Astrocyte of the cerebellum (primary cell): ENCODE measurements at regions not wholly inside any gene's neighbourhood (a gene's known extent, or its start where the extent isn't known, plus 50 kb on each side); places are given as distances from the start of the nearest gene placed in this dataset.

Experiments
- DNase-seq: peaks from one replicate; pipeline ENCODE4 v3.0.0-alpha.2; 2011; ENCODE audit warnings: low read depth
- H3K4me3 ChIP-seq: 2 replicates; pipeline ENCODE4 v1.5.1; 2011; ENCODE audit warnings: mild to moderate bottlenecking, low read depth, low read length, moderate library complexity
- in situ Hi-C: cut with HindIII; loops from 2 replicates; pipeline ENCODE4 v1.10.0; 2017; ENCODE audit warnings: low sequenced_read_pairs
- TF ChIP-seq, protein P1 (sequence below): IDR thresholded peaks from 2 replicates; pipeline ENCODE4 v1.5.1; 2012; ENCODE audit warnings: low read length, low read depth, moderate library complexity, mild to moderate bottlenecking; ENCODE audit errors: missing control alignments

DNA sequence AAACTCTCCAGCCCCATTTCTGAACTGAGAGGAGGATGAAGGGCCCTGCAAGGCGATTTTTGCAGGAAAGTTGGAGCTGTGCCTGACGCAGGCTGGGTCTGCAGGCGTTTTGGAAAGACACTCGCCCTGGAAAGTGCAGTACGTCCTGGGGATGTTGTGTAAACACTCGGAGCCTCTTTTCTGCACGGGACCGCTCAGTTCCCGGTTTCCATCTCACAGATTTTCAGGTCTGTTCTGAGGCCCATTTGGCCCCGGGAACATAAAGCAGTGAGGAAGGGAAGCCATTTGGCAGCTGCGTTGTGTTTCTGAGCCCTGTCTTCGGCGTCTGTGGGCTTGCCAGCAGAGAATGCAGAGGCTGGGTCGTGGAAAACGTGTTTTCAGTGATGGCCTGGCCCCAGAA, 655.0 kb upstream of the MGMT start:
- in situ Hi-C loops, result no loop called here
- TF ChIP-seq, protein P1, sequence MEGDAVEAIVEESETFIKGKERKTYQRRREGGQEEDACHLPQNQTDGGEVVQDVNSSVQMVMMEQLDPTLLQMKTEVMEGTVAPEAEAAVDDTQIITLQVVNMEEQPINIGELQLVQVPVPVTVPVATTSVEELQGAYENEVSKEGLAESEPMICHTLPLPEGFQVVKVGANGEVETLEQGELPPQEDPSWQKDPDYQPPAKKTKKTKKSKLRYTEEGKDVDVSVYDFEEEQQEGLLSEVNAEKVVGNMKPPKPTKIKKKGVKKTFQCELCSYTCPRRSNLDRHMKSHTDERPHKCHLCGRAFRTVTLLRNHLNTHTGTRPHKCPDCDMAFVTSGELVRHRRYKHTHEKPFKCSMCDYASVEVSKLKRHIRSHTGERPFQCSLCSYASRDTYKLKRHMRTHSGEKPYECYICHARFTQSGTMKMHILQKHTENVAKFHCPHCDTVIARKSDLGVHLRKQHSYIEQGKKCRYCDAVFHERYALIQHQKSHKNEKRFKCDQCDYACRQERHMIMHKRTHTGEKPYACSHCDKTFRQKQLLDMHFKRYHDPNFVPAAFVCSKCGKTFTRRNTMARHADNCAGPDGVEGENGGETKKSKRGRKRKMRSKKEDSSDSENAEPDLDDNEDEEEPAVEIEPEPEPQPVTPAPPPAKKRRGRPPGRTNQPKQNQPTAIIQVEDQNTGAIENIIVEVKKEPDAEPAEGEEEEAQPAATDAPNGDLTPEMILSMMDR, result no peak
- no peak overlapping the region for H3K4me3 ChIP-seq
- no peak for DNase-seq

- H3K4me3 ChIP-seq, result no peak overlapping the region
- TF ChIP-seq, protein P1, result no peak
- no peak for DNase-seq
- in situ Hi-C loops, result no loop called here
Measured at GRCh38 chr10:128813574-128813973, 653.5 kb upstream of the MGMT start.

GRCh38 chr10:128814024-128814423, 653.0 kb upstream of the MGMT start:
- in situ Hi-C loops, result no loop called here
- H3K4me3 ChIP-seq, result no peak overlapping the region
- no peak for DNase-seq
- TF ChIP-seq, protein P1, result no peak

DNA sequence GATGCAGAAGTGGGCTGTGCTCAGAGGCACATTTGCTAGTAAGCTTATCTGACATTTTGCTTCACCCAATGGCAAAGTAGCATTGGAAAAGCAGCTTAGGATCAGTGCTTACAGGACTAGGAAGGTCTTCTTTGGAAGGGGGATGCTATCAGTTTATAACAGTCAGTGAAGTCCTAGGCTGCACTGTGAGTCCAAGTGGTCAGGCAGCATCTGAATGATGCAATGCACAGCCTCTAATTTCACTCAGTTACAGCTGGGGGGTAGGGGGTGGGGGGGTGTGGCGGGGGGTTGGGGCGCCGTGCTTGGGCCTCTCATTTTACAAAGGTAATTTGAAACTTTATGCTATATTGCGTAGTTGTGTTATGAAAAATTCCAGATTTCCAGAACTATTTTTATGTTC, 652.3 kb upstream of the MGMT start:
- no peak overlapping the region for H3K4me3 ChIP-seq
- TF ChIP-seq, protein P1, result no peak
- DNase-seq, result no peak
- in situ Hi-C loops, result no loop called here

DNA sequence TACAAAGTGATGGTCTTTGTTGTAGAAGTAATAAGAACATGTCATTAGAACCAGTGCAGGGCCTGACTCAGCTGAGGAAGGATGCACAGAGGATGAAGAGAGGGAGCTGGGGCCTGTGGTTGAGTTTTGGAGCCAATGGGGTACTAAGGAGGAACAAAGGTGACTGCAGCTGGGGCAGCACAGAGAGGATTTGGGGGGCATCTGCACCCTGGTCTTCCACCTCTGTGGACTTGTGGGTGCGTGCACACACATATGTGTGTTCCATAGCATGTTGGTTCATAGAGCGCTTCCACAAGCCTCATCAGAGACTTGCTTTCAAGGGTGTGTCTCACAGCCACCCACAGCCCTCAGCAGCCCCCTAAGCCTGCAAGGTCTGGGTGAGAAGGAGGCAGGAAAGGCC, 650.3 kb upstream of the MGMT start:
- H3K4me3 ChIP-seq, result no peak overlapping the region
- TF ChIP-seq, protein P1, result no peak
- no peak for DNase-seq
- in situ Hi-C loops, result no loop called here

- TF ChIP-seq, protein P1, result no peak
- H3K4me3 ChIP-seq, result no peak overlapping the region
- in situ Hi-C loops, result no loop called here
- DNase-seq, result no peak
Measured at GRCh38 chr10:128817636-128818035, 649.4 kb upstream of the MGMT start.

GRCh38 chr10:128820663-128821062, 646.4 kb upstream of the MGMT start:
- DNase-seq, result no peak
- TF ChIP-seq, protein P1, result no peak
- no peak overlapping the region for H3K4me3 ChIP-seq
- in situ Hi-C loops, result no loop called here
